Hematopoietic multipotent progenitor cell treated with erythropoietin and hydrocortisone succinate and interleukin-3 and kit ligand, for 8 days (in vitro differentiated cells): ENCODE measurements at regions not wholly inside any gene's neighbourhood (a gene's known extent, or its start where the extent isn't known, plus 50 kb on each side); places are given as distances from the start of the nearest gene placed in this dataset.

Experiments used
- DNase-seq: peaks from one replicate; pipeline ENCODE4 v3.0.0-alpha.2; 2015

DNA sequence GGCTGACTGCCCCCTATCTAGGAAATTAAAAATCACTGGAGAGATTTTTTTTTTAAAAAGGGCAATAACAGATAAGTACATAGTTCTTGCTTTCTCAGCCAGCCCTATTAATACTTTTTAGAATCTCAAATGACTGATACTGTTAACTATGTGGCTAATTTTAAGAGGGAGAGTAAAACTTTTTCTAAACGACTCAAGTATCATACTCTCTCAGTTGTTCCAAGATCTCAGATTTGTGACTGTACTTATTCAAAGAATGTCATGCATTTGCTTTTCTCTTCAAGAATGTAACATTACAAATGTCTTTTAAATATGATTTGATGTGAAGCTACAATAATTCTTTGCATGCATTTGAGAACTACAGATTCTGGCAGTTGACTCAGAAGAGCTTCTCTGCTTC lies 55.4 kb upstream of the RAB11FIP2 start:
- DNase-seq, result no peak

- no peak for DNase-seq
Observed at GRCh38 chr10:118101501-118101900, 54.8 kb upstream of the RAB11FIP2 start.
